SK-N-SH (cell line): ENCODE measurements at regions not wholly inside any gene's neighbourhood (a gene's known extent, or its start where the extent isn't known, plus 50 kb on each side); places are given as distances from the start of the nearest gene placed in this dataset.

ENCODE experiments used
- CTCF ChIA-PET: fragments of 300-600, 350-600 bp; formaldehyde crosslinking; extraction: SDS; loops from one replicate; lab custom pipeline; 2021; lab: Yijun Ruan, JAX
- POLR2A ChIA-PET: fragments of 350-600 bp; sonication (Branson Sonifier 250); formaldehyde crosslinking; extraction: SDS; loops from one replicate; lab custom pipeline; 2020; ENCODE audit warnings: antibody characterized with exemption, inconsistent platforms; lab: Yijun Ruan, JAX
- DNase-seq: peaks from one replicate; pipeline ENCODE4 v3.0.0; 2012
- H2AFZ ChIP-seq: fragments of 200-600 bp; sonication (generic); 2 replicates; pipeline ENCODE4 v1.8.1; 2016; ENCODE audit warnings: antibody characterized with exemption, mild to moderate bottlenecking, low read depth
- H3F3A ChIP-seq: fragments of 200-600 bp; sonication (generic); replicated peaks from 2 replicates; pipeline ENCODE3; 2016; ENCODE audit warnings: antibody characterized with exemption, mild to moderate bottlenecking; ENCODE audit not compliant: insufficient read depth
- H3K27ac ChIP-seq, 2 experiments: fragments of 200-500 bp in 1 of 2; fragments of 200-600 bp in 1 of 2; sonication (Bioruptor generic) in 1 of 2; sonication (generic), shearing (Covaris generic) in 1 of 2; 2 replicates each; pipeline versions ENCODE4 v1.5.1 to v1.6.1; 2014 to 2016; ENCODE audit warnings: low read depth in 2 of 2, inconsistent platforms in 1 of 2, low read length in 1 of 2, mild to moderate bottlenecking in 1 of 2, mixed read lengths in 1 of 2
- H3K27me3 ChIP-seq: fragments of 200-600 bp; sonication (generic), shearing (Covaris generic); 2 replicates; pipeline ENCODE4 v1.6.1; 2016; ENCODE audit warnings: mixed run types; ENCODE audit not compliant: insufficient read depth
- H3K36me3 ChIP-seq, 2 experiments: fragments of 200-500 bp in 1 of 2; fragments of 200-600 bp in 1 of 2; sonication (Bioruptor generic) in 1 of 2; sonication (generic) in 1 of 2; replicated peaks in 1 of 2; 2 replicates each; pipeline versions ENCODE3 to v1.5.1; 2014 to 2016; ENCODE audit warnings: low read length in 1 of 2, mild to moderate bottlenecking in 1 of 2; ENCODE audit not compliant: insufficient read depth in 2 of 2, control insufficient read depth in 1 of 2
- H3K4me1 ChIP-seq, 2 experiments: fragments of 200-500 bp in 1 of 2; fragments of 200-600 bp in 1 of 2; sonication (Bioruptor generic) in 1 of 2; sonication (generic), shearing (Covaris generic) in 1 of 2; 2 replicates each; pipeline versions ENCODE4 v1.5.1 to v1.6.1; 2014 to 2016; ENCODE audit warnings: low read depth in 1 of 2, low read length in 1 of 2, mixed run types in 1 of 2; ENCODE audit not compliant: insufficient read depth in 2 of 2, control insufficient read depth in 1 of 2
- H3K4me2 ChIP-seq: fragments of 200-600 bp; sonication (generic), shearing (Covaris generic); 2 replicates; pipeline ENCODE4 v1.6.1; 2017; ENCODE audit warnings: mixed run types
- H3K4me3 ChIP-seq, 2 experiments: fragments of 200-500 bp in 1 of 2; fragments of 200-600 bp in 1 of 2; sonication (Bioruptor generic) in 1 of 2; sonication (generic), shearing (Covaris generic) in 1 of 2; 2 replicates each; pipeline versions ENCODE4 v1.5.1 to v1.8.1; 2014 to 2016; ENCODE audit warnings: low read depth in 2 of 2, inconsistent platforms in 1 of 2, low read length in 1 of 2, mild to moderate bottlenecking in 1 of 2, mixed read lengths in 1 of 2, moderate library complexity in 1 of 2
- H3K79me2 ChIP-seq: fragments of 200-600 bp; sonication (generic); 2 replicates; pipeline ENCODE4 v1.8.1; 2017; ENCODE audit warnings: mild to moderate bottlenecking; ENCODE audit not compliant: insufficient read depth
- H3K9ac ChIP-seq: fragments of 200-600 bp; sonication (generic); 2 replicates; pipeline ENCODE4 v1.6.1; 2017; ENCODE audit warnings: mixed run types
- H3K9me2 ChIP-seq: fragments of 200-600 bp; sonication (generic); 2 replicates; pipeline ENCODE4 v1.6.1; 2017; ENCODE audit warnings: mixed run types
- H3K9me3 ChIP-seq: fragments of 200-600 bp; sonication (generic); 2 replicates; pipeline ENCODE4 v1.6.1; 2017; ENCODE audit warnings: mixed run types, mild to moderate bottlenecking, moderate library complexity
- H4K20me1 ChIP-seq: fragments of 200-600 bp; sonication (generic); 2 replicates; pipeline ENCODE4 v1.6.1; 2017; ENCODE audit warnings: mild to moderate bottlenecking, mixed run types; ENCODE audit not compliant: insufficient read depth
- CHD2 ChIP-seq: fragments of 150-350 bp; IDR thresholded peaks from 2 replicates; pipeline ENCODE4 v1.6.1; 2018; ENCODE audit warnings: low read length; ENCODE audit not compliant: partially characterized antibody
- ELF1 ChIP-seq: IDR thresholded peaks from 2 replicates; pipeline ENCODE4 v1.4.0; 2012
- EZH2phosphoT487 ChIP-seq: fragments of 200-600 bp; sonication (generic); IDR thresholded peaks from 2 replicates; pipeline ENCODE4 v1.6.1; 2017; ENCODE audit warnings: low read depth, mixed run types, mild to moderate bottlenecking, antibody characterized with exemption, moderate library complexity, borderline replicate concordance
- FOSL2 ChIP-seq: IDR thresholded peaks from 2 replicates; pipeline ENCODE4 v1.4.0; 2012; ENCODE audit warnings: low read depth, mild to moderate bottlenecking, moderate library complexity, borderline replicate concordance
- MAX ChIP-seq: IDR thresholded peaks from 2 replicates; pipeline ENCODE4 v1.4.0; 2012; ENCODE audit warnings: low read depth
- NFIC ChIP-seq: IDR thresholded peaks from 2 replicates; pipeline ENCODE4 v1.4.0; 2012; ENCODE audit warnings: borderline replicate concordance
- NRF1 ChIP-seq: IDR thresholded peaks from 2 replicates; pipeline ENCODE4 v1.6.1; 2012; ENCODE audit warnings: low read depth, mild to moderate bottlenecking, low read length
- RCOR1 ChIP-seq: fragments of 150-350 bp; IDR thresholded peaks from 2 replicates; pipeline ENCODE4 v1.6.1; 2017; ENCODE audit warnings: antibody characterized with exemption, low read length
- RFX5 ChIP-seq: IDR thresholded peaks from 2 replicates; pipeline ENCODE4 v1.6.1; 2012; ENCODE audit warnings: mild to moderate bottlenecking, improper control_type of control experiment, low read length
- SIN3A ChIP-seq: IDR thresholded peaks from 2 replicates; pipeline ENCODE4 v1.6.1; 2012; ENCODE audit warnings: low read depth, mild to moderate bottlenecking, low read length, moderate library complexity, borderline replicate concordance
- TEAD4 ChIP-seq: IDR thresholded peaks from 2 replicates; pipeline ENCODE4 v1.4.0; 2012; ENCODE audit warnings: mild to moderate bottlenecking, borderline replicate concordance; ENCODE audit not compliant: insufficient read depth
- YY1 ChIP-seq: IDR thresholded peaks from 2 replicates; pipeline ENCODE4 v1.4.0; 2012; ENCODE audit warnings: low read depth, mild to moderate bottlenecking
- WGBS: methylation state at CpG from one replicate; pipeline ENCODE4 v1.1.6; 2017; ENCODE audit warnings: low lambda C conversion rate; 5-methylcytosine and 5-hydroxymethylcytosine counted together
- TF ChIP-seq, protein P1 (sequence below): IDR thresholded peaks from 2 replicates; pipeline ENCODE4 v1.4.0; 2012; ENCODE audit warnings: low read depth, borderline replicate concordance
- TF ChIP-seq, protein P2 (sequence below): fragments of 200-600 bp; sonication (generic); IDR thresholded peaks from 2 replicates; pipeline ENCODE4 v1.6.1; 2017; ENCODE audit warnings: antibody characterized with exemption, mild to moderate bottlenecking, moderate library complexity
- TF ChIP-seq, protein P3 (sequence below): fragments of 150-350 bp; IDR thresholded peaks from 2 replicates; pipeline ENCODE4 v1.6.1; 2017; ENCODE audit warnings: antibody characterized with exemption, low read length, low read depth, borderline replicate concordance

- TF ChIP-seq, protein P1, sequence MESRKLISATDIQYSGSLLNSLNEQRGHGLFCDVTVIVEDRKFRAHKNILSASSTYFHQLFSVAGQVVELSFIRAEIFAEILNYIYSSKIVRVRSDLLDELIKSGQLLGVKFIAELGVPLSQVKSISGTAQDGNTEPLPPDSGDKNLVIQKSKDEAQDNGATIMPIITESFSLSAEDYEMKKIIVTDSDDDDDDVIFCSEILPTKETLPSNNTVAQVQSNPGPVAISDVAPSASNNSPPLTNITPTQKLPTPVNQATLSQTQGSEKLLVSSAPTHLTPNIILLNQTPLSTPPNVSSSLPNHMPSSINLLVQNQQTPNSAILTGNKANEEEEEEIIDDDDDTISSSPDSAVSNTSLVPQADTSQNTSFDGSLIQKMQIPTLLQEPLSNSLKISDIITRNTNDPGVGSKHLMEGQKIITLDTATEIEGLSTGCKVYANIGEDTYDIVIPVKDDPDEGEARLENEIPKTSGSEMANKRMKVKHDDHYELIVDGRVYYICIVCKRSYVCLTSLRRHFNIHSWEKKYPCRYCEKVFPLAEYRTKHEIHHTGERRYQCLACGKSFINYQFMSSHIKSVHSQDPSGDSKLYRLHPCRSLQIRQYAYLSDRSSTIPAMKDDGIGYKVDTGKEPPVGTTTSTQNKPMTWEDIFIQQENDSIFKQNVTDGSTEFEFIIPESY = no peak
- TF ChIP-seq, all 33 proteins: peak for 0
Measured at GRCh38 chr9:109872901-109873300, 92.9 kb downstream of the PALM2AKAP2 start (continued).

DNA sequence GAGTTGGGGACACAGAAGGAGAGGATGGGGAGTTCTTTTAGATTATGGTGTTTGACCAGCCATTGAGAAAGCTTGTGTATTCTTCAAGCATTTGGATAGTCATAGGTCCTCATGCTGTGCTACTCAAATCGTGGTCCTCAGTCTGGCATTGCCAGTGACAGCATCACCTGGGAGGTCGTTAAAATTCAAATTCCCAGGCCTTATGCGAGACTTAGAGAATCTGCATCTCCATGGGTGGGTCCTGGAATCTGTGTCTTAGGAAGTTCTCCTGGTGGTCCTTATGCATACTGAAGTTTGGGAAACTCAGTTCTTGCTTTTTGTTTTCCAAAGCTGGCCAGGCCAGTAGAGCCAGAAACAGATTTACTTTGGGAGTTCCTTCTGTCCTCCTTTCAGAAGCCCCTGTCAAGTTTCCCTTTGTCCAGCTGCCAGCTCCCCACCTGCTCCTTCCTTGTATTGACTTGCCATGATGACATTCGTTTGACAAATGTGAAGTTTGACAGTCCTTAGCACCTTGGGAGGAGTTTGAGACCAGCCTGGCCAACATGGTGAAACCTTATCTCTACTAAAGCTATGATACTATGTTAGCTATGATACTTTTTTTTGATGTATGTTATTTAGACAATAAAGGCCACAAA lies 95.6 kb downstream of the PALM2AKAP2 start:
- H3K9me3 ChIP-seq = no peaks in the 10 kb centered on the region
- CTCF ChIA-PET = interaction anchor here (0.7 kb wide), 1 partner anchor 28 kb away, joined by 3 read pairs; no protein-coding TSS in a partner anchor
- H3K9me2 ChIP-seq = no peaks in the 10 kb centered on the region
- DNase-seq = no peak
- no peak overlapping the region for H2AFZ ChIP-seq
- 45% methylated on average over 4 of the region's 4 CpGs for WGBS
- no peaks in the 10 kb centered on the region for H3K27me3 ChIP-seq
- peaks cover 0 to 15% of the 10 kb centered on the region in 2 experiments for H3K36me3 ChIP-seq
- H3K27ac ChIP-seq = no peak overlapping the region
- no peak overlapping the region for H3K9ac ChIP-seq
- peaks cover 4% of the 10 kb centered on the region for H3F3A ChIP-seq
- H3K4me1 ChIP-seq = no peaks in the 10 kb centered on the region; a peak in 1 of 4 replicates
- no peaks in the 10 kb centered on the region for H4K20me1 ChIP-seq
- no peak overlapping the region for H3K4me2 ChIP-seq
- TF ChIP-seq ELF1 (no peak), SIN3A (no peak), RCOR1 (no peak), EZH2phosphoT487 (no peak), RFX5 (no peak), TEAD4 (no peak), FOSL2 (no peak), NRF1 (no peak), CHD2 (no peak), YY1 (no peak), MAX (no peak), NFIC (no peak)
- TF ChIP-seq, protein P2, sequence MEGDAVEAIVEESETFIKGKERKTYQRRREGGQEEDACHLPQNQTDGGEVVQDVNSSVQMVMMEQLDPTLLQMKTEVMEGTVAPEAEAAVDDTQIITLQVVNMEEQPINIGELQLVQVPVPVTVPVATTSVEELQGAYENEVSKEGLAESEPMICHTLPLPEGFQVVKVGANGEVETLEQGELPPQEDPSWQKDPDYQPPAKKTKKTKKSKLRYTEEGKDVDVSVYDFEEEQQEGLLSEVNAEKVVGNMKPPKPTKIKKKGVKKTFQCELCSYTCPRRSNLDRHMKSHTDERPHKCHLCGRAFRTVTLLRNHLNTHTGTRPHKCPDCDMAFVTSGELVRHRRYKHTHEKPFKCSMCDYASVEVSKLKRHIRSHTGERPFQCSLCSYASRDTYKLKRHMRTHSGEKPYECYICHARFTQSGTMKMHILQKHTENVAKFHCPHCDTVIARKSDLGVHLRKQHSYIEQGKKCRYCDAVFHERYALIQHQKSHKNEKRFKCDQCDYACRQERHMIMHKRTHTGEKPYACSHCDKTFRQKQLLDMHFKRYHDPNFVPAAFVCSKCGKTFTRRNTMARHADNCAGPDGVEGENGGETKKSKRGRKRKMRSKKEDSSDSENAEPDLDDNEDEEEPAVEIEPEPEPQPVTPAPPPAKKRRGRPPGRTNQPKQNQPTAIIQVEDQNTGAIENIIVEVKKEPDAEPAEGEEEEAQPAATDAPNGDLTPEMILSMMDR = no peak
- TF ChIP-seq, protein P3, sequence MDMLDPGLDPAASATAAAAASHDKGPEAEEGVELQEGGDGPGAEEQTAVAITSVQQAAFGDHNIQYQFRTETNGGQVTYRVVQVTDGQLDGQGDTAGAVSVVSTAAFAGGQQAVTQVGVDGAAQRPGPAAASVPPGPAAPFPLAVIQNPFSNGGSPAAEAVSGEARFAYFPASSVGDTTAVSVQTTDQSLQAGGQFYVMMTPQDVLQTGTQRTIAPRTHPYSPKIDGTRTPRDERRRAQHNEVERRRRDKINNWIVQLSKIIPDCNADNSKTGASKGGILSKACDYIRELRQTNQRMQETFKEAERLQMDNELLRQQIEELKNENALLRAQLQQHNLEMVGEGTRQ = no peak
- TF ChIP-seq, protein P1 = no peak
- POLR2A ChIA-PET = no interaction called here
- H3K4me3 ChIP-seq = no peak overlapping the region
- peaks cover 4% of the 10 kb centered on the region; the same call in 1 of the 2 replicates for H3K79me2 ChIP-seq
